HCT116 (cell line): ENCODE measurements at regions not wholly inside any gene's neighbourhood (a gene's known extent, or its start where the extent isn't known, plus 50 kb on each side); places are given as distances from the start of the nearest gene placed in this dataset.
A peak's percentile ranks its signal among the peaks of the same experiment; 100 is the strongest.

Experiments
- ATAC-seq: fragments of 200-7000 bp; cut with Tn5 transposase; 2 replicates; pipeline ENCODE4 v1.9.1; 2020; ENCODE audit warnings: mild to moderate bottlenecking, moderate library complexity
- BruUV-seq: library from RNA; stranded (reverse); fragments of 400-500 nt; replicated peaks from 2 replicates; lab custom pipeline; 2021; lab: Mats Ljungman, UMichigan
- CTCF ChIA-PET: fragments of 300-600 bp; sonication (Branson Sonifier 250); formaldehyde crosslinking; loops from one replicate; lab custom pipeline; 2021; ENCODE audit warnings: antibody characterized with exemption; lab: Charles Lee
- POLR2A ChIA-PET: fragments of 300-600, 350-600 bp; sonication (Branson Sonifier 250); formaldehyde crosslinking; loops from one replicate; lab custom pipeline; 2021; ENCODE audit warnings: antibody characterized with exemption; lab: Charles Lee
- RAD21 ChIA-PET, 2 experiments: fragments of 300-600 bp; sonication (Branson Sonifier 250); formaldehyde crosslinking; loops; one replicate each; lab custom pipeline; 2023; ENCODE audit warnings: low total read pairs in 2 of 2; ENCODE audit not compliant: uncharacterized antibody in 2 of 2, unreplicated experiment in 2 of 2, low non-redundant PET in 1 of 2; lab: Charles Lee
- DNase-seq: peaks from one replicate; pipeline ENCODE4 v3.0.0-alpha.2; 2010; ENCODE audit warnings: low read depth, low spot score
- H2AFZ ChIP-seq: fragments of 200-600 bp; shearing (Covaris generic), sonication (generic); 2 replicates; pipeline ENCODE4 v1.6.1; 2017; ENCODE audit warnings: low read depth, mixed run types, mixed read lengths, antibody characterized with exemption, low read length; ENCODE audit not compliant: poor library complexity, severe bottlenecking
- H3K27ac ChIP-seq: 2 replicates; pipeline ENCODE4 v1.5.1; 2012; ENCODE audit warnings: low read depth, low read length
- H3K27me3 ChIP-seq: fragments of 200-600 bp; sonication (generic); 2 replicates; pipeline ENCODE4 v1.6.1; 2016; ENCODE audit warnings: mixed run types, low read length, mixed read lengths; ENCODE audit not compliant: insufficient read depth
- H3K36me3 ChIP-seq, 2 experiments: fragments of 200-500 bp in 1 of 2; fragments of 200-600 bp in 1 of 2; sonication (Bioruptor generic) in 1 of 2; sonication (generic) in 1 of 2; 2 replicates each; pipeline versions ENCODE4 v1.5.1 to v1.6.1; 2014 to 2016; ENCODE audit warnings: low read length in 2 of 2, inconsistent platforms in 1 of 2, mixed read lengths in 1 of 2, mixed run types in 1 of 2; ENCODE audit not compliant: insufficient read depth in 2 of 2, control insufficient read depth in 1 of 2
- H3K4me1 ChIP-seq, 2 experiments: fragments of 200-600 bp in 1 of 2; sonication (generic) in 1 of 2; 2 replicates each; pipeline versions ENCODE4 v1.5.1 to v1.6.1; 2012 to 2017; ENCODE audit warnings: low read length in 2 of 2, inconsistent platforms in 1 of 2, mild to moderate bottlenecking in 1 of 2, mixed read lengths in 1 of 2, mixed run types in 1 of 2, moderate library complexity in 1 of 2; ENCODE audit not compliant: insufficient read depth in 2 of 2, control insufficient read depth in 1 of 2
- H3K4me2 ChIP-seq: fragments of 200-600 bp; sonication (generic); 2 replicates; pipeline ENCODE4 v1.6.1; 2017; ENCODE audit warnings: mixed run types, low read length, mixed read lengths
- H3K4me3 ChIP-seq, 2 experiments: fragments of 200-600 bp in 1 of 2; sonication (generic) in 1 of 2; replicated peaks in 1 of 2; 2 replicates each; pipeline ENCODE4 v1.5.1; 2011 to 2016; ENCODE audit warnings: low read length in 2 of 2, control low read depth in 1 of 2, low read depth in 1 of 2, mild to moderate bottlenecking in 1 of 2, mixed read lengths in 1 of 2, mixed run types in 1 of 2
- H3K79me2 ChIP-seq: fragments of 200-600 bp; sonication (generic); 2 replicates; pipeline ENCODE4 v1.6.1; 2017; ENCODE audit warnings: mild to moderate bottlenecking, mixed run types, low read length, moderate library complexity, mixed read lengths; ENCODE audit not compliant: insufficient read depth
- H3K9ac ChIP-seq: fragments of 200-600 bp; sonication (generic); 2 replicates; pipeline ENCODE4 v1.6.1; 2016; ENCODE audit warnings: low read length, mixed read lengths
- H3K9me2 ChIP-seq: fragments of 200-600 bp; sonication (generic), shearing (Covaris generic); 2 replicates; pipeline ENCODE4 v1.6.1; 2017; ENCODE audit warnings: mixed run types, mild to moderate bottlenecking, moderate library complexity; ENCODE audit not compliant: insufficient read depth
- H3K9me3 ChIP-seq, 2 experiments: fragments of 200-500 bp in 1 of 2; fragments of 200-600 bp in 1 of 2; sonication (Bioruptor generic) in 1 of 2; sonication (generic) in 1 of 2; 2 replicates each; pipeline ENCODE4 v1.6.1; 2014 to 2017; ENCODE audit warnings: low read length in 2 of 2, mixed read lengths in 2 of 2, inconsistent platforms in 1 of 2, low read depth in 1 of 2, mild to moderate bottlenecking in 1 of 2, mixed run types in 1 of 2, moderate library complexity in 1 of 2; ENCODE audit not compliant: control insufficient read depth in 1 of 2, insufficient read depth in 1 of 2
- H4K20me1 ChIP-seq: fragments of 200-600 bp; sonication (generic), shearing (Covaris generic); 2 replicates; pipeline ENCODE4 v1.6.1; 2017; ENCODE audit warnings: mixed run types, mild to moderate bottlenecking, moderate library complexity; ENCODE audit not compliant: insufficient read depth
- CBX3 ChIP-seq: IDR thresholded peaks from 2 replicates; pipeline ENCODE4 v1.6.1; 2012; ENCODE audit warnings: low read depth
- CTCF ChIP-seq, 3 experiments: fragments of 200-600 bp in 1 of 3; sonication (generic) in 1 of 3; IDR thresholded peaks in 2 of 3; conservative IDR thresholded peaks in 1 of 3; 2 replicates each; pipeline ENCODE4 v1.5.1; 2012 to 2017; ENCODE audit warnings: low read depth in 2 of 3, low read length in 2 of 3, antibody characterized with exemption in 1 of 3, borderline replicate concordance in 1 of 3, control low read depth in 1 of 3, mild to moderate bottlenecking in 1 of 3, mixed read lengths in 1 of 3, mixed run types in 1 of 3, moderate library complexity in 1 of 3; ENCODE audit not compliant: insufficient read depth in 1 of 3
- EGR1 ChIP-seq: IDR thresholded peaks from 2 replicates; pipeline ENCODE4 v1.6.1; 2012; ENCODE audit warnings: low read depth
- ELF1 ChIP-seq: IDR thresholded peaks from 2 replicates; pipeline ENCODE4 v1.6.1; 2012; ENCODE audit warnings: low read depth, borderline replicate concordance
- FOSL1 ChIP-seq: IDR thresholded peaks from 2 replicates; pipeline ENCODE4 v1.6.1; 2012; ENCODE audit warnings: low read depth
- POLR2A ChIP-seq: IDR thresholded peaks from 2 replicates; pipeline ENCODE4 v1.7.0; 2011; ENCODE audit warnings: borderline replicate concordance; ENCODE audit not compliant: insufficient read depth, insufficient read length; ENCODE audit errors: extremely low read depth
- POLR2AphosphoS5 ChIP-seq: IDR thresholded peaks from 2 replicates; pipeline ENCODE4 v1.6.1; 2011; ENCODE audit warnings: mild to moderate bottlenecking, low read depth, low read length, moderate library complexity
- RAD21 ChIP-seq: IDR thresholded peaks from 2 replicates; pipeline ENCODE4 v1.6.1; 2012; ENCODE audit warnings: low read depth, mild to moderate bottlenecking
- SIN3A ChIP-seq: IDR thresholded peaks from 2 replicates; pipeline ENCODE4 v1.6.1; 2012; ENCODE audit warnings: low read depth
- SP1 ChIP-seq: IDR thresholded peaks from 2 replicates; pipeline ENCODE4 v1.6.1; 2012; ENCODE audit warnings: low read depth
- SRF ChIP-seq: IDR thresholded peaks from 2 replicates; pipeline ENCODE4 v1.6.1; 2012; ENCODE audit warnings: low read depth
- TCF7L2 ChIP-seq: IDR thresholded peaks from 2 replicates; pipeline ENCODE4 v1.7.0; 2011; ENCODE audit warnings: borderline replicate concordance, inconsistent platforms; ENCODE audit not compliant: insufficient read depth, insufficient read length; ENCODE audit errors: extremely low read depth
- YY1 ChIP-seq: IDR thresholded peaks from 2 replicates; pipeline ENCODE4 v1.6.1; 2011; ENCODE audit warnings: low read length, low read depth, moderate library complexity, mild to moderate bottlenecking; ENCODE audit not compliant: insufficient replicate concordance; ENCODE audit errors: extremely low read depth
- ZFX ChIP-seq: fragments of 450-650 bp; IDR thresholded peaks from 2 replicates; pipeline ENCODE4 v1.6.1; 2017
- ZNF274 ChIP-seq: fragments of 200-500 bp; sonication (Bioruptor generic); IDR thresholded peaks from 2 replicates; pipeline ENCODE4 v1.6.1; 2014; ENCODE audit warnings: mild to moderate bottlenecking, low read depth, low read length, inconsistent platforms
- intact Hi-C: fragments of 100-400 bp; cut with micrococcal nuclease; formaldehyde crosslinking; loops from 2 replicates; pipeline ENCODE4 v1.10.0; 2022
- TF ChIP-seq, protein P1 (sequence below): IDR thresholded peaks from 2 replicates; pipeline ENCODE4 v1.6.1; 2012
- TF ChIP-seq, protein P2 (sequence below): IDR thresholded peaks from 2 replicates; pipeline ENCODE4 v1.6.1; 2012

DNA sequence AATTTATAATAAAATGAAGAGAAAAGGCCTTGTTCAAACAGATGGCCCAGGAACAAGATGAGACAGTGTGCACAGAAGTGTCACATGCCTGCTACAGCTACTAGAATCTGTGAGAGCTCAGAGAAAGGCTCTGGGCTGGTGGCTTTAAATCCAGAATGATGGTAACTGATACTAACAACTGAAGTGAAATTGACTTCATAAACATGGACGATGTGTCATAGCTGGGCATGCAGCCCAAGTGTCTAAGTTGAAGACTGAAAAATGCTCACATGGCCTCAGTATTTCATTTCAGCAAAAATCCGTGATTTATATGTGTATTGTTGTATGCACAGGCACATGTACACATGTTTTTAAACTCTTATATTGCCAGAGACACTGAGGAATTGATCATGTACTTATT is 208.3 kb upstream of the RUNX1 start (continued):
- TF ChIP-seq EGR1 (no peak), ELF1 (no peak), SIN3A (no peak), TCF7L2 (no peak), POLR2A (no peak), POLR2AphosphoS5 (no peak), CTCF (IDR thresholded peaks at IDR 0.05 in 2 of 3, conservative IDR thresholded peaks at IDR 0.05 in 1 of 3; ENCODE audit: borderline replicate concordance in 1 of 3, insufficient read depth in 1 of 3, low read depth in 2 of 3, low read length in 2 of 3) (no peak)
- TF ChIP-seq, protein P1, sequence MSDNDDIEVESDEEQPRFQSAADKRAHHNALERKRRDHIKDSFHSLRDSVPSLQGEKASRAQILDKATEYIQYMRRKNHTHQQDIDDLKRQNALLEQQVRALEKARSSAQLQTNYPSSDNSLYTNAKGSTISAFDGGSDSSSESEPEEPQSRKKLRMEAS: peak; percentile 54; the same call in 1 of the 2 replicates

GRCh38 chr21:35256468-35256988 is 207.4 kb upstream of the RUNX1 start:
- peak overlapping the region; percentile 77 for H3K4me2 ChIP-seq
- peaks cover 16 to 32% of the 10 kb centered on the region in 2 experiments for H3K4me1 ChIP-seq
- peak overlapping the region; percentile 46 for H3K9ac ChIP-seq
- H3K9me2 ChIP-seq: no peaks in the 10 kb centered on the region
- no TSS peak for BruUV-seq
- H3K79me2 ChIP-seq: no peaks in the 10 kb centered on the region
- ChIA-PET CTCF (interaction anchor here (1.3 kb wide), 2 partner anchors 51 to 366 kb away, joined by 3 read pairs; no protein-coding TSS in a partner anchor), POLR2A (interaction anchor here (0.8 to 1.7 kb wide), 4 partner anchors 10 to 368 kb away, joined by 3 to 7 read pairs (median 4); no protein-coding TSS in a partner anchor), RAD21 (interaction anchor here (0.6 to 0.8 kb wide), 2 partner anchors 24 to 119 kb away, joined by 3 read pairs; no protein-coding TSS in a partner anchor)
- ATAC-seq (peak; percentile 96), DNase-seq (peak; percentile 89)
- intact Hi-C loops: loop anchor here (1.0 kb wide), 2 partner anchors 39 to 144 kb away; no protein-coding TSS in a partner anchor
- no peaks in the 10 kb centered on the region for H3K9me3 ChIP-seq
- H3K27ac ChIP-seq: peak overlapping the region; percentile 63
- H2AFZ ChIP-seq: peak overlapping the region; percentile 78
- no peaks in the 10 kb centered on the region for H4K20me1 ChIP-seq
- H3K27me3 ChIP-seq: no peaks in the 10 kb centered on the region
- H3K4me3 ChIP-seq: peak overlapping the region; percentile 38 to 56
- H3K36me3 ChIP-seq: no peaks in the 10 kb centered on the region
- TF ChIP-seq TCF7L2 (peak; percentile 48), SP1 (peak; percentile 79), POLR2A (no peak), POLR2AphosphoS5 (peak; percentile 55), SRF (no peak), ZNF274 (no peak), CTCF (IDR thresholded peaks at IDR 0.05 in 2 of 3, conservative IDR thresholded peaks at IDR 0.05 in 1 of 3; ENCODE audit: borderline replicate concordance in 1 of 3, insufficient read depth in 1 of 3, low read depth in 2 of 3, low read length in 2 of 3) (no peak), YY1 (no peak), EGR1 (no peak), FOSL1 (peak; percentile 80), RAD21 (peak; percentile 37; the same call in 1 of the 2 replicates), SIN3A (peak; percentile 66), CBX3 (peak; percentile 85; the same call in 1 of the 2 replicates), ZFX (no peak)
- TF ChIP-seq, protein P2, sequence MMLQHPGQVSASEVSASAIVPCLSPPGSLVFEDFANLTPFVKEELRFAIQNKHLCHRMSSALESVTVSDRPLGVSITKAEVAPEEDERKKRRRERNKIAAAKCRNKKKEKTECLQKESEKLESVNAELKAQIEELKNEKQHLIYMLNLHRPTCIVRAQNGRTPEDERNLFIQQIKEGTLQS: no peak
- TF ChIP-seq, protein P1: peak; percentile 25
